ENCODE measurements at regions not wholly inside any gene's neighbourhood (a gene's known extent, or its start where the extent isn't known, plus 50 kb on each side); places are given as distances from the start of the nearest gene placed in this dataset.
"Not testable (repeated sequence)": the region's sequence is repeated elsewhere in the genome, so short reads cannot be mapped to it uniquely, and the experiment has no call there.

GRCh38 chr17:65360961-65361552 is 200.4 kb downstream of the AXIN2 start:
- DNase-seq, result no peak

- no peak for DNase-seq
These were observed 202.4 kb downstream of the AXIN2 start for GRCh38 chr17:65359016-65359415.

GRCh38 chr17:65356536-65356935 is 204.9 kb downstream of the AXIN2 start:
- DNase-seq, result no peak

GRCh38 chr17:65355246-65355645 is 206.2 kb downstream of the AXIN2 start:
- DNase-seq, result no peak

DNA sequence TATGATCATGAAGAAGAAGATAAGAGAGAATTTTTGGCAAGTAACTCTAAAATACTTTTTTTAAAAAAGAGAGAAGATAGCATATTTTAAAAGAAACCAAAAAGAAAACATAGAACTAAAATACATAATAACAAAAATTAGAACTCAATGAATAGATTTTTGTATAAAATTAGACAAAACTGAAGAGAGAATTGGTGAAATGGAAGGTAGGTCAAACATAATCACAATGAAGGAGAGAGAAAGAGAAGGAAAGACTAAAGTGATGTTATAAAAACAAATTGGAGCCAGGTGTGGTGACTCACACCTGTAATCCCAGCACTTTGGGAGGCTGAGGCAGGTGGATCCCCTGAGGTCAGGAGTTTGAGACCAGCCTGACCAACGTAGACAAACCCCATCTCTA is 211.5 kb downstream of the AXIN2 start:
- DNase-seq, result no peak

DNA sequence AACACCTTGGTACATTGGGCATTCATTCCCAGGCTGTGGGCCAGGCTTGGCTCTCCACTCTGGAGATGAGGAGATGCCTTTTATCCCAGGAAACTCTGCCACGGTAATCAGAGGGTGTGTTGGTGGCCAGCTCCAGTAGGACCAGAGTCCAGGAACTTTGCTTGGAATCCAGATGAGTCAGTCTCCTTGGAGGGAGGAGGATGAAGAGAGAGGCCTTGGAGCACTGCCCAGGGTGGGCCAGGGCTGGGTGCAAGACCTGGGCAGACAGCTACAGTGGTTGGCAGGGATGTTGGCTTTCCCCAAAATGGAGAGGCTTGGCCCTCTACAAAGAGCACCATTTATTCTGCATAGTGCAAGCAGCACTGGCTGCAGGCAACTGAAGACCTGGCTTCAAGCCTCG is 209.0 kb downstream of the RGS9 start:
- no peak for DNase-seq

- no peak for DNase-seq
These were observed 208.3 kb downstream of the RGS9 start for GRCh38 chr17:65345261-65346005.

DNA sequence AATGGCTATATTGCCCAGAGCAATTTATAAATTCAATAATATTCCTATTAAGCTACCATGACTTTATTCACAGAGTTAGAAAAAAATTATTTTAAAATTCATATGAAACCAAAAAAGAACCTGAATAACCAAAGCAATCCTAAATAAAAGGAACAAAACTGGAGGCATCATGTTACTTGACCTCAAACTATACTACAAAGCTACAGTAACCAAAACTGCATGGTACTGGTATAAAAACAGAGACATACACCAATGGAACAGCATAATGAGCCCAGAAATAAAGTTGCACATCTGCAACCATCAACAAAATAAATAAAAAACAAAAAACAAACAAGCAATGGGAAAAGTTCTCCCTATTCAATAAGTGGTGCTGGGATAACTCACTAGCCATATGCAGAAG is 203.2 kb downstream of the RGS9 start:
- no peak for DNase-seq

DNA sequence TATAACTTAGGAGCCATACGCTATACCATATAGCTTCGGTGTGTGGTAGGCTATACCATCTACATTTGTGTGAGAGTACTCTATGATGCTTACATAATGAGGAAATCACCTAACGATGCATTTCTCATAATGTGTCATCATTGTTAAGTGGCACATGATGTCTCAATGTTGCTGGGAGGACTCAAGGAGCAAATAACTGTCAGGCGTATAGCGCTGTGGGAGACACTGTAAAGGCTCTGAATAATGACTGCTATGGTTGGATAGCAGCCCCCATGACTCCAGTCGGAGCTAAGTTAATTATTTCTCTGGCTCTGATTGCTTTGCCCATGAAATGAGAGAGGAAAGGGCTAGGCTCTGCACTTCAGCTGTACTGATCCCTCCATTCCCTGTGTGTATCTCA is 197.2 kb downstream of the RGS9 start:
- no peak for DNase-seq

GRCh38 chr17:65332779-65333178 is 195.6 kb downstream of the RGS9 start:
- DNase-seq, result no peak

GRCh38 chr17:65332375-65332774 is 195.2 kb downstream of the RGS9 start:
- DNase-seq, result no peak

- no peak for DNase-seq
These were observed 191.4 kb downstream of the RGS9 start for GRCh38 chr17:65328567-65328966.

- DNase-seq, result no peak
These were observed 187.6 kb downstream of the RGS9 start for GRCh38 chr17:65324611-65325342.

GRCh38 chr17:65323049-65323448 is 185.9 kb downstream of the RGS9 start:
- DNase-seq, result no peak

DNA sequence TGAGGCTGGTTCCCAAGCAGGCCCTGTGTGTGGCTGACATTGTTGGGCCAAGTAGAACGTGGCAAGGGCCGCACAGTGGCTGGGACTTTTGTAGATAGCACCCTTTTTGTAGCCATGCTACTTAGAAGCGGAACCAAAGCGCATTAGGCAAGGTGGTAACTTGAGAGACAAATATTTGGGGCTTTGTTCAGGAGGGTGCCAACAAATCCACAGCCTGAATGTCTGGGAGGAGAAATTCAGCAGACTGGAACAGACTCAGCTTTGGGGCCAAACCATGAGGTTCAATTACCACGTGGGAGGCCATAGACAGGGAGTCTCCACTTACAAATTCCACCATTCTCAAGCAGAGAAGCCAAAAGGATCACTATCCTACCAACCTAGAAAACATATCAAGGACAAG is 183.7 kb downstream of the RGS9 start:
- DNase-seq, result no peak

DNA sequence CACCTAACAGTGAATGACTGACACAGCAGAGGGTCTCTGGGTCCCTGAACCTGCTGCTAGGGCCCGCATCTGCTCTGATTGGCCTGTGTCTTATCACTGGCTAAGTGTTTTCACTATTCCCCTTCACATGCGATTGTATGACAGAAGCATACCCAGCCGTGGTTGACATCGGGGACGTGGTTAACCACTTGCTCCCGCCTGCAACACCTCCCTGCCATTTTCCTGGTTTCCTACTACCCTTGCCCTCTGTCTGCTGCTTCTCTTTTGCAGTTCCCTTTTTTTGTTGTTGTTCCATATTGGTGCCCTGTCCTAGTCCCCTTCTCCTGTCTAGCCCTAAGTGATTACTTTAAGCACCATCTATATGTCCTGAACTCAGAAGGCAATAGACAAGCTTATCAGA is 177.0 kb downstream of the RGS9 start:
- no peak for DNase-seq

DNA sequence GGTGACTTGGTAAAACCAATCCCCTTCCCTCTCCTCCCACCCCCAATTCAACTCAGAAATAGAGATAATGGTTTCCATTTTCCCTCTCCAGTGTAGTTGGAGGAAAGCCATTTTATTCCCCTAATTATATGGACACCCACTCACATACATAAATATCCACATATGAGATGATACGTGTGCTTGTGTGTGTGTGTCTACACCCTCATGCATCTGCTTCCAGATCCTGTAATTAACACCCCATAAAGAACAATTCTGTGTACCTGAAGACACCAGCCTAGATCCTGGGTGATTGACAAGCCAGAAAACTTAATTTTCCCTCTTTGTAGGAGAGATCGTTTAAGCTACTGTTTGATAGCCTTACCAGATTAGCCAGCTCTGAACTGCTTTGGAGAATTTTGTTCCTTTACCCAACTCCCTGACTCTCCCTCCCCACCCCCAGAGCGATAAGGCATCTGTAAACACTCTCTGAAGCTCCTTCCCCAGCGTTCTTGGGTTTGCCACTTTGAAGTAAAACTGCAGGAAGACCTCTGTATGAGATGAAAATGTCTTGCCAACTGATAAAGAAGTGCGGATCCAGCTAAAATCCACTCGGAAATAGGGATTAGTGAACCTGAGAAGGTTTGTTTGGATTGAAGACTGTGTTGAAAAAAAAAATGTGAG is 175.7 kb downstream of the RGS9 start:
- peak; percentile 87 for DNase-seq

GRCh38 chr17:65311261-65311660 is 174.1 kb downstream of the RGS9 start:
- DNase-seq, result peak; percentile 41

GRCh38 chr17:65307961-65308316 is 170.8 kb downstream of the RGS9 start:
- DNase-seq, result no peak

GRCh38 chr17:65307081-65307960 is 170.2 kb downstream of the RGS9 start:
- no peak for DNase-seq

GRCh38 chr17:65305778-65306177 is 168.6 kb downstream of the RGS9 start:
- DNase-seq, result no peak

GRCh38 chr17:65305116-65305515 is 167.9 kb downstream of the RGS9 start:
- no peak for DNase-seq

DNA sequence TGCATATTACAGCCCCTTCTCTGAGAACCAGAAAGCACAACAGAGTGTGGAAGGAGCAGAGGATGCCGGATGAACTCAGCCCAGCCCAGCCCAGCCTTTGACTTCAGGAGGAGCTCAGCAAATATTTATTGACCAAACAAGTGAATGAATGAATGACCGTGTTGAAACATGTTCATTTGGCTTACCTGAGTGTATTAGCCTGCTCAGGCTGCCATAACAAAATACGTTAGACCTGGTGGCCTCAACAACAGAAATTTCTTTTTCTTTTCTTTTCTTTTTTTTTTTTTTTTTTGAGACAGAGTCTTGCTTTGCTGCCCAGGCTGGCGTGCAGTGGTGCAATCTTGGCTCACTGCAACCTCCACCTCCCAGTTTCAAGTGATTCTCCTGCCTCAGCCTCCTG is 164.7 kb downstream of the RGS9 start:
- not testable (repeated sequence) for DNase-seq
